GM18868 (cell line): ENCODE measurements at regions not wholly inside any gene's neighbourhood (a gene's known extent, or its start where the extent isn't known, plus 50 kb on each side); places are given as distances from the start of the nearest gene placed in this dataset.
A peak's percentile ranks its signal among the peaks of the same experiment; 100 is the strongest.

Experiments used
- ATAC-seq: cut with Tn5 transposase; IDR thresholded peaks from one replicate; pipeline ENCODE4 v1.9.1; 2021; ENCODE audit warnings: mild to moderate bottlenecking, moderate library complexity; ENCODE audit not compliant: unreplicated experiment

DNA sequence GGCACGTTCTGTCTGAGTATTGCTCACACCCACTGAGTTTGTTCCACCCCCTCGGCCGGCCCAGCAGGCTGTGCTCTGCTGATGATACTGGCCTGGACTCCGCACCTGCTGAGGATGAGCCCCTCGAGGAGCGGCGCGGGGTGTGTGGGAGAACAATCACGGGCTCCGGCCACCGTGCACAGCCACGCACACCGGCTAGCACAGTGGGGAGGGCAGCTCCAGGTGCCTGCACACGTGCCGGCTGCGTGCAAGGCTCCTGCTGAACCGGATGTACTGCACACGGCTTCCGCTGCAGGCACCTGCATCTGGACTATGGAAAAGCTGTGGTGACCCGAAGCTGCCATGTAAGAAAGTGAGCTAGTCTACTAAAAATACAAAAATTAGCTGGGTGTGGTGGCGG is 485.2 kb upstream of the CDH9 start:
- no peak for ATAC-seq

DNA sequence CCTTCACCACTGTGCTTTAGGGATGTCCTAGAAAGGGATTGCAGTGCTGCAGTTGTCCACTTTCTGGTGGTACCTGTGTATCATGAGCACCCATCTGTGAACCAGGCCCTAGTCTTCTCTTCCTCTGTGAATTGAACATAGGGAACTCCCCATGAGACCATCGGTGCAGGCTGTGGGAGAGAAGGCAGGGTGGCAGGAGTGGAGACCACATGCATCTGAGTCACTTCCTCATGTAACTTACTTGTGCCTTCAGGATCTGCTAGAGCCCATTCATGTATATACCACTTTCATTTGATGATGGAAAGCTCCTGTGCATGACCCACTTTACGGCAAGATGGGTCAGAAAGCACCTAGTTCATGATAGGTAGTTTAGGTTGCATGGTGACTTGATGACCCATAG is 478.1 kb upstream of the CDH9 start:
- no peak for ATAC-seq

GRCh38 chr5:27511061-27511460 is 472.7 kb upstream of the CDH9 start:
- no peak for ATAC-seq

GRCh38 chr5:27503813-27504212 is 465.4 kb upstream of the CDH9 start:
- no peak for ATAC-seq

- no peak for ATAC-seq
These were observed 463.9 kb upstream of the CDH9 start for GRCh38 chr5:27502236-27502635.

DNA sequence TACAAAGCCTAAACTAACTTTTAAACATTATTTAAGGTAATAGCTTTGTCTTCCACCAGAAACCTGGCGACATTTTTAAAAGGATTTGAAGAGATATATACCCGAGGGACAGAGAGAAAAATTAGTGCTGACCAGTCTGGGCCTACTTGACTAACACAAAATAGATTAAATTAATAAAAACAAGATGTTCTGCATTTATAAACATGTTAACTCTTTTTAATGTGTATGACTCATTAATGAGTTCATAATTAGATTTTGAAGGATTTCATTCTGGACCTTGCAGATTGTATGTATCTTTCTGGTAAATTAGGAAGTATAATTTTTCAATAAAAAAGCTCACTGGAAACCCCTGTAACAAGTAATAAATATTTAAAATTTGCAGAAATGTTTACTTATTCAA is 459.1 kb upstream of the CDH9 start:
- no peak for ATAC-seq

- ATAC-seq = no peak
These were observed 456.5 kb upstream of the CDH9 start for GRCh38 chr5:27494887-27495286.

- ATAC-seq = no peak
These were observed 453.5 kb upstream of the CDH9 start for GRCh38 chr5:27491746-27492439.

GRCh38 chr5:27491047-27491446 is 452.7 kb upstream of the CDH9 start:
- no peak for ATAC-seq

- ATAC-seq = no peak
These were observed 451.3 kb upstream of the CDH9 start for GRCh38 chr5:27489701-27490100.

DNA sequence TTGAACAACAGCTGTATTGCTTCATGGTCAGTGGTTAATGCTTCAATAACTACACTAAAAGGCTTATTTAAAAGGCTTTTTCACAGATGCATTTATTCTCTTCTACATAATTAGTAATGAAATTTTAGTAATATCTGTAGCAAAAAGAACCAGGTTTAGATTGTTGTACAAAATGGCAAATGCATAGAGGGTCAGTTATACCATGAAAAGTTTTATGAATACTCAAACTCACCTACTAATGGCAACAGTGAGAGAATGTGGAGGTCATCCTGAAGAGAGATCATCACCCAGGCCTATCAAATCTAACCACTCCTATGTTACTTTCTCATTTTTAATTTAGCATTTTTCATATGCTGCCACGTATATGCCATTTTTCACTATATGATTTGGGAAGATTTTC is 444.3 kb upstream of the CDH9 start:
- ATAC-seq = no peak

- no peak for ATAC-seq
These were observed 441.5 kb upstream of the CDH9 start for GRCh38 chr5:27479859-27480258.

- ATAC-seq = no peak
These were observed 439.2 kb upstream of the CDH9 start for GRCh38 chr5:27477550-27477949.

DNA sequence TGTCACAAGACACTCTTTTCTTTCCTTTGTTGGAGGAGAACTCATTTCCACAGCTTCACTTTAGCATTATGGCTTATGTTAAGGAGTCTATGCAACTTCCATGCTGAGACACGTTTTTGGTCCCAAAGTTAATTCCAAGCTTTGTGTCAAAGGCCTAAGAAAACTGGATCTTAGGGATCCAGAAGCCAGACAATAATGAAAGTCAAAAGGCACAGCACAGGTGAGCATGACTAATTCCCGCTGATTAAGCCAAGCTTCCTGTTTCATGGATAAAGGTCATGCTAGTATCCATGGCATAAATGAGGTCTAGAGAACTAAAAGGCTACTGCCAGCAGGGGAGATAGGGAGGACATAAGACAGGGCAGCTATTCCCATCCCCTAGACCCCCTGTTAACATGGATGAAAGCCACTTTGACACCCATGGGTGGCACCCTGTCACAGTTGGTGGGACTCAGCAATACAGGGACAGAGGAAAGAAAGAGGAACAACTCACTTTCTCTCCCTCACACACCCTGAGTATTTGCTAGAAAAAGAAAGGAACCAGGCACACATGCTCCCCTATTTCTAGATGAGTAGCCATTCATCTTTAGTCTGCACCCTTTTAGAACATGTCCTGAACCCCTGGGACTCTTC is 438.1 kb upstream of the CDH9 start:
- ATAC-seq = no peak

GRCh38 chr5:27475063-27475462 is 436.7 kb upstream of the CDH9 start:
- no peak for ATAC-seq

DNA sequence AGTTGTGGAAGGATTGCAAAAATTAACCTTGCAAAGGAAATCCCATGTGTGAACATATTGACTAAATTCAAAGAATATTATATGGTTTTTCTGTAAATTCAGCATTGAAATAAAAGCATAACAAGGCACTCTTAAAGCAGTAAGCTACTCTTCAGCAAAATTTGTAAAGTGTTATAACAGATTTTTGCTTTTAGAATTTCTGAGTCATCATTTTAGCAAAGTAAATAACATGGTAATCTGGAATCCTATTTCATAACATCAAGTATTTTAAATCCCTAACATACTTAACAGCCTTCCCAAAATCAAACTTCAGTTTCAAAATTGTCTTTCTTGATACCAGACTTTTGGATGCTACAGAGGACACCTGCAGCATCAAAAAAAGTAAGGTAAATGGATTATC is 436.0 kb upstream of the CDH9 start:
- ATAC-seq = no peak

GRCh38 chr5:27474047-27474309 is 435.6 kb upstream of the CDH9 start:
- no peak for ATAC-seq

DNA sequence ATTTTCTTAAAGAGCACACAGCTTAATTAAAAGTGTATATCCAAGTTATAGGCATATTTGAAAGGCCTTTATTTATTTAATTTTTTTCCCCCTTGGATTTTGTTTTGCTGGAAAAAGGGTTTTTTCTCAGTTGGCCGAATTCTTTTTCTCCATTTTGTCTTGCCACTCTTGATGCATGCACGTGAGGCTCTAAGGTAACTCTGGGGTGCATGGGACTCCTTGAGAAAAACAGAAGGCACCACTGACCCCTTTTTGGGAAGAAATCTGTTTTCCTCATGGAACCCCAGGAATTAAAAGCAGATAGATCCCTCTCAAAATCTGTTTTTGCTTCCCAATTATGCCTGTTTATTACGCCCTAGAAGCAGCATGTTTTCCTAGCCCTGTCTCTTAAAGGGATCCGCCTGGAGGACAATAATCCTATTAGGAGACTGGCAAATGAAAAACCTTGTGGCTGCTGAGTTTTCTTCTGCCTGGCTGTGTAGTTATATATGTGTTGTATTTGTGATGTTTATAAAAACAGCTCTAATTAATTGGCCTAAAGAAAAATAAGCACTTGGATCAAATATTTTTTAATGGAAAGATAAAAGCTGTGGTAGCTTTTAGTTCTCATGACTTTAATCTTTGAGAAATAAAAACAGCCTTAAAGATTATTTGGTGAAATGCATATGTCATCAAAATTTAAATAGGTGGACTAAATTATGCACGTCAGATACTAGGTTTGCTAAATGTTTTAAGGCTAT is 435.1 kb upstream of the CDH9 start:
- ATAC-seq = no peak

- no peak for ATAC-seq
These were observed 434.5 kb upstream of the CDH9 start for GRCh38 chr5:27472871-27473270.

GRCh38 chr5:27472000-27472763 is 433.8 kb upstream of the CDH9 start:
- peak; percentile 95 for ATAC-seq

- no peak for ATAC-seq
These were observed 428.6 kb upstream of the CDH9 start for GRCh38 chr5:27466959-27467358.

- no peak for ATAC-seq
These were observed 426.8 kb upstream of the CDH9 start for GRCh38 chr5:27465140-27465539.
